Thoracic aorta (tissue), 2 donors: ENCODE measurements at regions not wholly inside any gene's neighbourhood (a gene's known extent, or its start where the extent isn't known, plus 50 kb on each side); places are given as distances from the start of the nearest gene placed in this dataset.

Experiments
- ATAC-seq: fragments of 150-250 bp; one replicate; pipeline ENCODE4 v1.8.0; 2017; ENCODE audit warnings: low read depth; ENCODE audit not compliant: insufficient number of reproducible peaks, low FRiP score
- DNase-seq: peaks from one replicate; pipeline ENCODE4 v3.0.0-alpha.2; 2020; ENCODE audit warnings: low spot score
- H3K27ac ChIP-seq, 2 donors: fragments of 200-600 bp; sonication (generic); 1 replicate in 1 of 2; 2 replicates in 1 of 2; pipeline ENCODE4 v1.5.1; 2016; ENCODE audit warnings: mild to moderate bottlenecking in 2 of 2, moderate library complexity in 2 of 2
- H3K27me3 ChIP-seq: fragments of 200-600 bp; sonication (generic); replicated peaks from 2 replicates; pipeline ENCODE4 v1.6.0; 2016; ENCODE audit warnings: mild to moderate bottlenecking; ENCODE audit not compliant: insufficient read depth
- H3K36me3 ChIP-seq: fragments of 200-600 bp; sonication (generic); one replicate; pipeline ENCODE4 v1.5.1; 2016
- H3K4me1 ChIP-seq, 2 donors: fragments of 200-600 bp; sonication (generic); 1 replicate in 1 of 2; 2 replicates in 1 of 2; pipeline versions ENCODE4 v1.5.1 to v1.6.0; 2016; ENCODE audit warnings: low read depth in 2 of 2, mild to moderate bottlenecking in 1 of 2; ENCODE audit not compliant: control insufficient read depth in 1 of 2
- H3K4me3 ChIP-seq: fragments of 200-600 bp; sonication (generic); 2 replicates; pipeline ENCODE4 v1.5.1; 2016; ENCODE audit warnings: mild to moderate bottlenecking
- H3K9me3 ChIP-seq: fragments of 200-600 bp; sonication (generic); 2 replicates; pipeline ENCODE4 v1.5.1; 2016
- TF ChIP-seq, protein P1 (sequence below): fragments of 200-600 bp; sonication (generic); IDR thresholded peaks from one replicate; pipeline ENCODE4 v1.5.1; 2019; ENCODE audit warnings: antibody characterized with exemption

- Histone ChIP-seq H3K27me3 (no peaks in the 10 kb centered on the region), H3K9me3 (no peaks in the 10 kb centered on the region), H3K27ac (no peak overlapping the region), H3K4me3 (no peak overlapping the region), H3K36me3 (no peaks in the 10 kb centered on the region), H3K4me1 (no peaks in the 10 kb centered on the region)
- TF ChIP-seq, protein P1, sequence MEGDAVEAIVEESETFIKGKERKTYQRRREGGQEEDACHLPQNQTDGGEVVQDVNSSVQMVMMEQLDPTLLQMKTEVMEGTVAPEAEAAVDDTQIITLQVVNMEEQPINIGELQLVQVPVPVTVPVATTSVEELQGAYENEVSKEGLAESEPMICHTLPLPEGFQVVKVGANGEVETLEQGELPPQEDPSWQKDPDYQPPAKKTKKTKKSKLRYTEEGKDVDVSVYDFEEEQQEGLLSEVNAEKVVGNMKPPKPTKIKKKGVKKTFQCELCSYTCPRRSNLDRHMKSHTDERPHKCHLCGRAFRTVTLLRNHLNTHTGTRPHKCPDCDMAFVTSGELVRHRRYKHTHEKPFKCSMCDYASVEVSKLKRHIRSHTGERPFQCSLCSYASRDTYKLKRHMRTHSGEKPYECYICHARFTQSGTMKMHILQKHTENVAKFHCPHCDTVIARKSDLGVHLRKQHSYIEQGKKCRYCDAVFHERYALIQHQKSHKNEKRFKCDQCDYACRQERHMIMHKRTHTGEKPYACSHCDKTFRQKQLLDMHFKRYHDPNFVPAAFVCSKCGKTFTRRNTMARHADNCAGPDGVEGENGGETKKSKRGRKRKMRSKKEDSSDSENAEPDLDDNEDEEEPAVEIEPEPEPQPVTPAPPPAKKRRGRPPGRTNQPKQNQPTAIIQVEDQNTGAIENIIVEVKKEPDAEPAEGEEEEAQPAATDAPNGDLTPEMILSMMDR = no peak
- ATAC-seq (no peak), DNase-seq (no peak)
Observed at GRCh38 chr12:13811061-13811460, 170.3 kb downstream of the GRIN2B start.

- Histone ChIP-seq H3K4me3 (no peak overlapping the region), H3K27me3 (no peaks in the 10 kb centered on the region), H3K9me3 (no peaks in the 10 kb centered on the region), H3K4me1 (no peaks in the 10 kb centered on the region), H3K36me3 (no peaks in the 10 kb centered on the region), H3K27ac (no peak overlapping the region)
- ATAC-seq (no peak), DNase-seq (no peak)
- TF ChIP-seq, protein P1 = no peak
Observed at GRCh38 chr12:13805041-13805440, 176.4 kb downstream of the GRIN2B start.

- no peak for ATAC-seq
- Histone ChIP-seq H3K9me3 (no peaks in the 10 kb centered on the region), H3K27ac (no peak overlapping the region), H3K4me3 (no peak overlapping the region), H3K27me3 (no peaks in the 10 kb centered on the region), H3K36me3 (no peaks in the 10 kb centered on the region), H3K4me1 (no peaks in the 10 kb centered on the region)
- TF ChIP-seq, protein P1 = no peak
- DNase-seq = no peak
Observed at GRCh38 chr12:13801543-13801942, 179.9 kb downstream of the GRIN2B start.

DNA sequence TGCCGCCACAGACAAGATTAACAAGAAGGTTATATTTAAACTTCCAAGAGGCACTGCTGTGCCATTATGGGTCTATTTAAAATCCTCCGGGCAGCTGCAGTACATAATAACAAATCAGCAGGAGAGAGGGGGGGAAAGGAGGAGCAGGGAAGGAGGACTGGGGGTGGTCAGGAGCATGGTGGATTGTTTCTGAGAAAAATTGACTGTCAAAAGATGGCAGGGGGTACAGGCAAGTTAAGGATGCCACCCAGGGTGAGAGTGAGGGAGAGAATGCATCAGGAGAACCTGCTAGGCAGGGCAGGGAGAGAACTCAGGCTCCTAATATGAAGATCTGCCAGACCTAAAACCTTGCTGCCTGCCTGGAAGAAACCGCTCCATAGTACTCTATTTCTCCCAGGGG, 181.8 kb downstream of the GRIN2B start:
- DNase-seq = no peak
- H3K27ac ChIP-seq = no peak overlapping the region
- H3K36me3 ChIP-seq = no peaks in the 10 kb centered on the region
- H3K27me3 ChIP-seq = no peaks in the 10 kb centered on the region
- no peak overlapping the region for H3K4me3 ChIP-seq
- TF ChIP-seq, protein P1 = no peak
- no peaks in the 10 kb centered on the region for H3K4me1 ChIP-seq
- no peaks in the 10 kb centered on the region for H3K9me3 ChIP-seq
- ATAC-seq = no peak

DNA sequence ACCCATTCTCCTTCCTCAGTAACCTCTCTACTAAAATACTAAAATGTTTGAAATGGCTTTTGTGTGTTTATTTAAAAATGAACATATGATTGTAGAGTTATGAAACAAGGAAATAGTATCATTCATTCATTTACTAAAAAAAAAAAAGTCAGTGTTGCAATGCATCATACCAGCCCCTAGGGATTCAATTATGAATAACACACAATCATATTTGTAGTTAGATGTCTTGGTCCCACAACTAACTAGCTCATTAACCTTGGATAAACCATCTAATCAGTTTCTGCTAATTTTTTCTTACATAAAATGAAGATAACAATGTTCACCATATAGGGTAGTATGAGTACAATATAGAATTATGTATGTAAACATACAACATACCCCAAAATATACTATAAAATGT, 183.2 kb downstream of the GRIN2B start:
- no peaks in the 10 kb centered on the region for H3K4me1 ChIP-seq
- no peak for ATAC-seq

More for the DNA sequence above, 183.2 kb downstream of the GRIN2B start:
- no peak overlapping the region for H3K27ac ChIP-seq
- no peaks in the 10 kb centered on the region for H3K27me3 ChIP-seq
- no peak overlapping the region for H3K4me3 ChIP-seq
- no peak for DNase-seq
- TF ChIP-seq, protein P1 = no peak
- H3K36me3 ChIP-seq = no peaks in the 10 kb centered on the region
- H3K9me3 ChIP-seq = no peaks in the 10 kb centered on the region
